ENCODE measurements at regions not wholly inside any gene's neighbourhood (a gene's known extent, or its start where the extent isn't known, plus 50 kb on each side); places are given as distances from the start of the nearest gene placed in this dataset.

DNA sequence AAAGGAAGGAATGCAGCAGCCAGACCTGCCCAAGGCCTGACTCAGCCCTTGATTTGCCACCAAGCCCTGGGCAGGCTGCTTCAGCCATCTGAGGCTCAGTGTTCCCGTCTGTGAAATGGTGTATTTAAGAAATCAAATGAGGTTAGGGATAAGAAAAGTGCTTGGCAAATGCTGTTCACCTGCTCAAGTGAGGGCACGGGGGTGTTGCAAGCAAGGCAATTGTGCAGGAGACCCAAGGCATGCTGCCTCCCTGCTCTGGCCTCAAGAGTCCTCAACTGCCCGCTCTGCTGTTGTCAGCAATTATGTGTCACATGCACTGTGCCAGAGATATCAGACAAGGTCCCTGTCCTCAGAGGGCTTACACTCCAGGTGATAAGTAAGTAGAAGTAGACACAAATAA lies 101.8 kb downstream of the TPRA1 start:
- ATAC-seq (no peak), DNase-seq (ENCODE audit: low read depth, low spot score) (no peak)
- Histone ChIP-seq H3K27me3 (ENCODE audit: insufficient read depth, low read length) (no peaks in the 10 kb centered on the region), H2AFZ (ENCODE audit: low read depth, low read length, poor library complexity, severe bottlenecking) (no peak overlapping the region), H3K79me2 (ENCODE audit: insufficient read depth, low read length) (no peaks in the 10 kb centered on the region), H3K4me2 (ENCODE audit: low read length) (no peak overlapping the region), H3K4me3 (replicated peaks in 1 of 2; ENCODE audit: low read depth in 1 of 2, low read length in 2 of 2) (no peak overlapping the region), H3K9ac (ENCODE audit: low read length) (no peak overlapping the region), H3K9me3 (ENCODE audit: control insufficient read depth in 1 of 2, insufficient read depth in 1 of 2, low read depth in 1 of 2, low read length in 2 of 2) (no peaks in the 10 kb centered on the region), H3K36me3 (ENCODE audit: control insufficient read depth in 1 of 2, insufficient read depth in 2 of 2, low read length in 2 of 2) (no peaks in the 10 kb centered on the region), H3K4me1 (ENCODE audit: control insufficient read depth in 1 of 2, insufficient read depth in 2 of 2, low read length in 2 of 2) (no peaks in the 10 kb centered on the region), H3K9me2 (ENCODE audit: insufficient read depth) (no peaks in the 10 kb centered on the region), H3K27ac (ENCODE audit: low read depth, low read length) (no peak overlapping the region), H4K20me1 (ENCODE audit: insufficient read depth) (no peaks in the 10 kb centered on the region)
- ChIA-PET RAD21 (ENCODE audit: low non-redundant PET in 1 of 2, low total read pairs in 2 of 2, uncharacterized antibody in 2 of 2, unreplicated experiment in 2 of 2) (no interaction called here), CTCF (no interaction called here), POLR2A (no interaction called here)
- BruUV-seq (replicated peaks), result no TSS peak
- TF ChIP-seq TCF7L2 (IDR thresholded peaks at IDR 0.05; ENCODE audit: borderline replicate concordance, extremely low read depth, insufficient read depth, insufficient read length) (no peak), ZFX (IDR thresholded peaks at IDR 0.05) (no peak), CEBPB (IDR thresholded peaks at IDR 0.05; ENCODE audit: low read depth) (no peak), SIN3A (IDR thresholded peaks at IDR 0.05; ENCODE audit: low read depth) (no peak), SP1 (IDR thresholded peaks at IDR 0.05; ENCODE audit: low read depth) (no peak), RAD21 (IDR thresholded peaks at IDR 0.05; ENCODE audit: low read depth) (no peak), EZH2phosphoT487 (IDR thresholded peaks at IDR 0.05; ENCODE audit: borderline replicate concordance) (no peak), ZNF274 (IDR thresholded peaks at IDR 0.05; ENCODE audit: low read depth, low read length) (no peak), EZH2 (IDR thresholded peaks at IDR 0.05) (no peak)
- TF ChIP-seq, protein P1, sequence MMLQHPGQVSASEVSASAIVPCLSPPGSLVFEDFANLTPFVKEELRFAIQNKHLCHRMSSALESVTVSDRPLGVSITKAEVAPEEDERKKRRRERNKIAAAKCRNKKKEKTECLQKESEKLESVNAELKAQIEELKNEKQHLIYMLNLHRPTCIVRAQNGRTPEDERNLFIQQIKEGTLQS (IDR thresholded peaks at IDR 0.05), result no peak
- intact Hi-C loops (cut with micrococcal nuclease), result no loop called here

- ChIA-PET POLR2A (no interaction called here), CTCF (no interaction called here), RAD21 (ENCODE audit: low non-redundant PET in 1 of 2, low total read pairs in 2 of 2, uncharacterized antibody in 2 of 2, unreplicated experiment in 2 of 2) (no interaction called here)
- no peak overlapping the region for H3K9ac ChIP-seq (ENCODE audit: low read length)
- no TSS peak for BruUV-seq (replicated peaks)
- no peak for TF ChIP-seq POLR2A (IDR thresholded peaks at IDR 0.05; ENCODE audit: borderline replicate concordance, extremely low read depth, insufficient read depth, insufficient read length)
- no peak overlapping the region for H3K27ac ChIP-seq (ENCODE audit: low read depth, low read length)
- H3K79me2 ChIP-seq (ENCODE audit: insufficient read depth, low read length), result no peaks in the 10 kb centered on the region
- intact Hi-C loops (cut with micrococcal nuclease), result no loop called here
- H3K4me2 ChIP-seq (ENCODE audit: low read length), result no peak overlapping the region
- ATAC-seq (no peak), DNase-seq (ENCODE audit: low read depth, low spot score) (no peak)
- H2AFZ ChIP-seq (ENCODE audit: low read depth, low read length, poor library complexity, severe bottlenecking), result no peak overlapping the region
- no peaks in the 10 kb centered on the region for H3K4me1 ChIP-seq (ENCODE audit: control insufficient read depth in 1 of 2, insufficient read depth in 2 of 2, low read length in 2 of 2)
- H3K36me3 ChIP-seq (ENCODE audit: control insufficient read depth in 1 of 2, insufficient read depth in 2 of 2, low read length in 2 of 2), result no peaks in the 10 kb centered on the region
- H3K27me3 ChIP-seq (ENCODE audit: insufficient read depth, low read length), result no peaks in the 10 kb centered on the region
- no peaks in the 10 kb centered on the region for H3K9me2 ChIP-seq (ENCODE audit: insufficient read depth)
- H3K4me3 ChIP-seq (replicated peaks in 1 of 2; ENCODE audit: low read depth in 1 of 2, low read length in 2 of 2), result no peak overlapping the region
- H4K20me1 ChIP-seq (ENCODE audit: insufficient read depth), result no peaks in the 10 kb centered on the region
- H3K9me3 ChIP-seq (ENCODE audit: control insufficient read depth in 1 of 2, insufficient read depth in 1 of 2, low read depth in 1 of 2, low read length in 2 of 2), result no peaks in the 10 kb centered on the region
Measured at GRCh38 chr3:127488141-127488672, 102.3 kb downstream of the TPRA1 start.

Measured in HCT116 (cell line).